Activated CD8-positive, alpha-beta memory T cell treated with anti-CD3 and anti-CD28 coated beads for 24 hours (primary cell): ENCODE measurements at regions not wholly inside any gene's neighbourhood (a gene's known extent, or its start where the extent isn't known, plus 50 kb on each side); places are given as distances from the start of the nearest gene placed in this dataset.

Experiments
- DNase-seq: peaks from one replicate; pipeline ENCODE4 v3.0.0-alpha.2; 2020

DNA sequence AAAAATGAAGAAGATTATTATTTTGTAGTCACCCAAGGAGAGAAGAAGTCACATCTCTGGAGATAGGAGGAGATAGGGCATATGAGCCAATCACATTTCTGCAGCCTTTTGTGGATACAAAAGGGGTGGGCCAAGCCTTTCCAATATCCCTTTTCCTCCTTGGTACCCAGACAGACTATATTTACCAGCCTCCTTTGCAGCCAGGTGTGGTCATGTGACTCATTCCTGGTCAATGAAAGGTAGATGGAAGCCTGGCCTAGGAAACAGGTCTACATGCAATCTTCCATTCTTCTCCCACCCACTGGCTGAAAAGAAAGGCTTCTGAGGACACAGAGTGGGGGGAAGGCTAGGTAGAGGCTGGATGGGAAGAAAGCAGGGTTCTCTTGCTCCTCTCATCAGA, 58.1 kb upstream of the ERG start:
- no peak for DNase-seq

- DNase-seq: no peak
Measured at GRCh38 chr21:38561205-38561604, 62.9 kb upstream of the ERG start.

GRCh38 chr21:38561613-38562581, 63.6 kb upstream of the ERG start:
- no peak for DNase-seq

GRCh38 chr21:38567335-38567969, 69.2 kb upstream of the ERG start:
- no peak for DNase-seq

- DNase-seq: no peak
Measured at GRCh38 chr21:38567970-38568360, 69.7 kb upstream of the ERG start.

DNA sequence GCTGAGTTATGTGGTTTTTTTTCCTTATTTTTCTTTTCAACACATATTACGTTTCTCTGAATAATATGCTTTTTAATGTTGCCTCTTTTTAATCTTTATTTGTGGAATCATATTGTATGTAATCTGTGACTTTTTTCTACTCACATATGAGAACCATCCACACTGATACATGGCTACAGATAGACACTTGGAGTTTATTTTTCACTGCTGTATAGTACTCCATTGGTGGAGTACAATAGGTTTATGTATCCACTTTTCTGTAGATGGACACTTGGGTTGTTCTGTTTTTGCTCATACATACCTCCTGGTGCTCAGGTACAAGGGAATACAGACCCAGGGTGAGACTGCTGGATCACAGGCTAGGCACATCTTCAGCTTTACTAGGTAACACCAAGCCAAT, 71.5 kb upstream of the ERG start:
- DNase-seq: no peak

DNA sequence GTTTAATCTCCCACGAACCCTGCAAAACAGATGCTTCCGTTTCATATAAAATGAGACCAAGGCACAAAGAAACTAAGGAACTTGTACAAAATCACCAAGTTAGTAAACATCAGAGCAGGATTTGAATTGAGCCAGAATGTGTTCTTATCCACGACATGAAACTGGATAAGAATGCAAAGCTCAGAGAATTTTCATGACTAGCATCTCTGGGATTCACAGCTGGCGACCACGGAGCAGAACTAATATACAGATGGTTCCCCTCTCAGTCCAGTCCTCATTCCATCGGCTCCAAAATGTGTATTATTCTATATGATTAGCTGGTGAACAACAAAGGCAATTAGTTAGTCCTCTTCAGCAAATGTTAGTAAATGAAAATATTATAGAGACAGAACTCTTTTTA, 72.3 kb upstream of the ERG start:
- no peak for DNase-seq

DNA sequence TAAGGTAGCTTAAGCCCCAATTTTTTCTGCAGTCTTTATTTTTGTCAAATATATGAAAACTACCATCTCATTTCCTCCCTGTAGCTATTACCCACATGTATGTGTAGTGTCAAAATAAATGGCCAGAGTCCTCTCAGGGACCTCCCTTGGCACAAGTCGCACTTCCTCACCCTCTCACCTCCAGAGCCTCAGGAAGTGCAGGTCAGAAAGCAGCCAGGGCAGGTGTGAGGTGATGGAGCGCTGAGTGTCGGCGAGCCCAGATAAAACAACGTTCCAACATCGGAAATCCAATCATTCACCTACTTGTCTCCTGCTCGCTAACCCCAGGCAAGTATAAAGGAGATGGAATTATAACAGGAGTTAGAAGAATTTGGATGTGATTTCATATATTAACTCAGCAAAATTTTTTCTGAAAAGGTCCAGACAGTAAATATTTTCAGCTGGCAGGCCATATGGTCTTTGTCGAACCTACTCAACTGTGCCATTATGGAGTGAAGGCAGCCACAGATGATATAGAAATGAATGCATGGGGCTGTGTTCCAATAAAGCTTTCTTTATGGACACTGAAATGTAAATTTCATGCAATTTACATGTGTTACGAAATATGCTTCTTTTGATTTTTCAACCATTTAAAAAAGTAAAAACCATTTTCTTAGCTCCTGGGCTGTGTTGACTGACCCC, 76.8 kb upstream of the ERG start:
- no peak for DNase-seq

- no peak for DNase-seq
Measured at GRCh38 chr21:38577887-38578286, 79.6 kb upstream of the ERG start.

DNA sequence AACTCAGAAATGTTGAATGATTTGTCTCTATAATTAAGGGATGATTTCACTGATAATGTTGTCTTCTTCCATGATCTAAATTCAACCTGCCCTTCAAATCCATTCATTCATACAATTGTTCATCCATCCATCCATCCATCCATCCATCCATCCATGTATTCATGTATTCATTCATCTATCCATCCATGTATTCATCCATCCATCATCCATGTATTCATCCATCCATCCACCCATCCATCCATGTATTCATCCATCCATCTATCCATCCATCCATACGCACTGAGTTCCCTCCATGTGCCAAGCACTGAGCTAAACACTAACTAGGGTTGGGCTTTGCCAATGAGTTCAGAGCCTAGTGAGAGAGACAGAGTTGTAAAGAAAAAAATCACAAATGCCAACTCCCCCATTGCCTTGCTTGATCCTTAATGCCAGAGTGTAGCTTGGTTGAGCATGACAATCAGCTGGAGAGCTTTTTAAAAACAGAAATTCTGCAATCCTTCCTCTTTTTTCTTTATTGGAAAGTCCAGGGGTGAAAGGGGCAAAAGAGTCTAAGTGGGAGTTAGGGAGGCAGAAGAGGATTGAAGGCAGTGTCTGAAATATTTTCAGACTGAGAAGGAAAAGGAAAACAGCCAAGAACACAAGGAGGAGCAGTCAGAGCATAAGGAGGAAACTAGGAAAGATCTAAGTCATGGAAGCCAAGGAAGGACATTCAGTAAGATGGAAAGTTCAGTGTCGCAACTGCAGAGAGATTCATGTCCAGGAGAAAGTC, 92.4 kb upstream of the ERG start:
- no peak for DNase-seq

DNA sequence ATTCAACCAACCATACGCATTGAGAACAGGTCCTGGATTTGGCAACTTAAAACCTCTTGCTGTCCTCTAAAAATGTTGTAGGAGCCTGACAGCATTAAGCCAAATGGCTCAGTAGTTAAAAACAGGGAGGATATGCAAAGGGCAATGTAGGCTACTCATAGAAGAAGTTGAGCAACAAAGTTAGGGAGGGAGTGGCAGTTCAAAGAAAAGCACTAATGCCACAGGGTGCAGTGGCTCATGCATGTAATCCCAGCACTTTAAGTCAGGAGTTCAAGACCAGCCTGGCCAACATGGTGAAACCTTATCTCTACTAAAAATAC, 92.9 kb upstream of the ERG start:
- DNase-seq: no peak

GRCh38 chr21:38596264-38597042, 98.2 kb upstream of the ERG start:
- DNase-seq: no peak

GRCh38 chr21:38597421-38597820, 99.1 kb upstream of the ERG start:
- no peak for DNase-seq

DNA sequence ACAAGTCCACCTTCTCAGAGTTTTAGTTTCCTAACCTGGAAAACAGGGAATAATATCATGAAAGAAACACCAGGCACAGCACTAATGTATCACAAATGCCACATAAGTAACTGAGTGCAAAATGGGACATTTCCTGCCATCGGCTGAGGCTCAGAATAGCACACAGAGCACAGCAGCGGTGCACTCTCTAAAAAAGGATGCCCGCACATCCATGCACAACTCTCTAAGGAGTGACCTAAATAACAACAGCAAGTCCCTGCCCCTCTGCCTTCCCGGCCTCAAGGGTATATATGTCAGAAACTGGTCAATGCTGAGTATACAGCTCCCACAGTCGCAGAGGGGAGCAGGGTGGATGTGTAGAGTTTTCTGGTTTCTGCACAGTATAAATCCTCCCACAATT, 100.1 kb upstream of the ERG start:
- no peak for DNase-seq

DNA sequence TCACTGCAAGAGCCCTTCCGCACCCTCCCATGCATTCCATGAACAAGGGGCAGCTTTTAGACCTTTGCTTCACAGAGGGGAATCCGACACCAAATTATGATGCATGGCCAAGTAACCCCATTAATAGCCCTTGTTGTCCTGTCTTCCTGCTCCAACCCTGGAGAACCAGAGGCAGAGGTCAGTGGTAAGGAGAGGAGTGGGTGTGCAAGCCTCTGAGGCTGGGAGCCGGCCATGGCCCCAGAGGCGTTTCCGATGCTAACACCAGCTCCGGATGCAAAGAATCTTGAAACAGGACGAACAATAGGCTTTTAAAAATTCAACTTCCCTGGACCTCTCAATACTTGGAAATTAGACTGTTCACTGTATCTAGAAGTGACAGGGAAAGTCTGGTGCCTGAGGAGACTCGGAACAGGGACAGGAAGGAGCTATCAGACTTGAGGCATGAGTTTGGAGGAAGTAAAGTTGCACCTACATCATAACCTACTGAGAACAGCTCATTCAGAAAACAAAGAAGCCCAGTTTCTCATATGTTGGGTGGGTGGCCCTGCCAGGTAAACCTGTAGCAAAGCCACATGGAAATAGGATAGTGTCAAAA, 101.2 kb upstream of the ERG start:
- DNase-seq: no peak

DNA sequence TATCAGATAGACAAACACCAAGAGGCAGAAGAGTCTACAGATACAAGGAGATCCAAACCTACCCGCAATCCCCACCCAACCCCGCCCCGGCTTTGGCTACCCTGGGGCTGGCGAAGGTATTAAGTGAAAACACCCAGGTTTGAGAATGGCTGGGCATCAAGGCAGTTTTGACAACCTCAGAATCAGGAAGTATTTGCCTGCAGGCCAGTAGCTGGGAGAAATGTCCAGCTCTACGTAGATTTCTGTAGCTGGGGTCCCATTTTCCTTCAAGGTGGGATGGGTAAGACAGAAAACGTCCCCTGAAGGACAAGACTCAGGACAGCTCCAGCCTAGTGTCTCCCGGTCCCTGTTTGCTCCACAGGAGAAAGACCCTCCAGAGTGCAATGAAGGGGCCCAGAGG, 101.8 kb upstream of the ERG start:
- no peak for DNase-seq

DNA sequence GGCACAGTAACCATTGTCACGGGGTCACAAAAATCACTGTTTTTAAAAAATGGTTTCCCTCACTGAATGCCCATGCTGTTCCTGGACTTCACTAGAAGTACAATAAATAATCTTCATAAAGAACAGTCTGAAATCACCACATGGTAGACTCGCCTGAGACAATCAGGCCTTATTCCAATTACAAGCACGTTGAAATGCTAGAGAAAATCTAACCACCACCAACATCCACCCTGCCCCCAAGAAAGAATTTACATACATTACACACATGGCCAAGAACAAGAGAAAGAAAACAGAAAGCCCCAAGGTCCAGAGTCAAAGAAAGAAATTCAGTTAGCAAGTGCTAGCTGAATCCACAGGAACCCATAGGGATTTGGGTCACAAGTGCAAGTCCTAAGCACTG, 107.0 kb upstream of the ERG start:
- no peak for DNase-seq

DNA sequence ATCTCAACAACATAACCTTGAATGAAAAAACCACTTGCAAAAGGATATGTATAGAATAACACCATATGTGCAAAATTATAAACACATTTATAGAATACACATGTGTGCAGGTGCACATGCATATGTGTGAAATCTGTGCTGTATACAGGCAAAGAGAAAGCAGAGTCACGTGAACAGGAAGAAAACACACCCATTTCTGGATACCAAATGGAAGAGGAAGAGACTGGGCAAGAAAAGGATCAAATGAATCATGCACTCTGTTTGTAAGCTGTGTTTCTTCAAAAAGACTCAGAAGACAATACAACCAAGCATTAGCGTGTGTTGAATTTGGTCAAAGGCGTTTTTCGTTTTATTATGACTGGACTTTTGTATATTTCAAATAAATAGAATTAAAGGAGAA, 111.3 kb upstream of the ERG start:
- no peak for DNase-seq

GRCh38 chr21:38610623-38611251, 112.5 kb upstream of the ERG start:
- no peak for DNase-seq

- no peak for DNase-seq
Measured at GRCh38 chr21:38611277-38611676, 113.0 kb upstream of the ERG start.

- no peak for DNase-seq
Measured at GRCh38 chr21:38613686-38614085, 115.4 kb upstream of the ERG start.

GRCh38 chr21:38614558-38614957, 116.3 kb upstream of the ERG start:
- DNase-seq: no peak
